Loucy (cell line): ENCODE measurements at regions not wholly inside any gene's neighbourhood (a gene's known extent, or its start where the extent isn't known, plus 50 kb on each side); places are given as distances from the start of the nearest gene placed in this dataset.
"Not testable (repeated sequence)": the region's sequence is repeated elsewhere in the genome, so short reads cannot be mapped to it uniquely, and the experiment has no call there.

ENCODE experiments used
- H2AFZ ChIP-seq: fragments of 200-600 bp; sonication (generic); 2 replicates; pipeline ENCODE4 v1.6.0; 2016; ENCODE audit warnings: antibody characterized with exemption, mild to moderate bottlenecking, low read length, moderate library complexity
- H3F3A ChIP-seq: fragments of 200-600 bp; 2 replicates; pipeline ENCODE4 v1.6.0; 2016; ENCODE audit warnings: antibody characterized with exemption, low read depth, mild to moderate bottlenecking
- H3K27me3 ChIP-seq: fragments of 200-600 bp; sonication (generic); 2 replicates; pipeline ENCODE4 v1.6.1; 2014; ENCODE audit warnings: low read length, mild to moderate bottlenecking; ENCODE audit not compliant: insufficient read depth, poor library complexity, severe bottlenecking
- H3K36me3 ChIP-seq: fragments of 200-600 bp; sonication (generic); 2 replicates; pipeline ENCODE4 v1.6.1; 2016; ENCODE audit warnings: low read length; ENCODE audit not compliant: insufficient read depth
- H3K4me1 ChIP-seq: fragments of 200-600 bp; sonication (generic); 2 replicates; pipeline ENCODE4 v1.5.1; 2014; ENCODE audit warnings: low read length, mild to moderate bottlenecking; ENCODE audit not compliant: insufficient read depth, poor library complexity, severe bottlenecking
- H3K4me2 ChIP-seq: fragments of 200-600 bp; sonication (generic); 2 replicates; pipeline ENCODE4 v1.6.0; 2014; ENCODE audit warnings: antibody characterized with exemption, low read length, low read depth, mild to moderate bottlenecking; ENCODE audit not compliant: poor library complexity, severe bottlenecking
- H3K4me3 ChIP-seq: fragments of 200-600 bp; sonication (generic); 2 replicates; pipeline ENCODE4 v1.5.1; 2014; ENCODE audit warnings: low read length, mild to moderate bottlenecking, mixed read lengths; ENCODE audit not compliant: poor library complexity, severe bottlenecking
- H3K79me2 ChIP-seq: fragments of 200-600 bp; sonication (generic); 2 replicates; pipeline ENCODE4 v1.6.1; 2014; ENCODE audit warnings: low read length; ENCODE audit not compliant: insufficient read depth
- H3K9ac ChIP-seq: fragments of 200-600 bp; sonication (generic); 2 replicates; pipeline ENCODE4 v1.6.0; 2014; ENCODE audit warnings: mild to moderate bottlenecking, low read depth, low read length, moderate library complexity; ENCODE audit not compliant: poor library complexity, severe bottlenecking
- H3K9me2 ChIP-seq: fragments of 200-600 bp; sonication (generic); replicated peaks from 2 replicates; pipeline ENCODE4 v1.6.1; 2016; ENCODE audit warnings: low read depth, low read length, mixed read lengths
- H3K9me3 ChIP-seq: fragments of 200-600 bp; sonication (generic); 2 replicates; pipeline ENCODE4 v1.6.1; 2014; ENCODE audit warnings: mild to moderate bottlenecking, antibody characterized with exemption, low read length, low read depth; ENCODE audit not compliant: insufficient read depth
- H4K20me1 ChIP-seq: fragments of 200-600 bp; sonication (generic); 2 replicates; pipeline ENCODE4 v1.6.0; 2014; ENCODE audit warnings: antibody characterized with exemption, low read length, mild to moderate bottlenecking; ENCODE audit not compliant: insufficient read depth, poor library complexity, severe bottlenecking
- CTCF ChIP-seq: fragments of 200-600 bp; sonication (generic); conservative IDR thresholded peaks from 2 replicates; pipeline ENCODE4 v1.5.1; 2014; ENCODE audit warnings: mild to moderate bottlenecking, antibody characterized with exemption, low read length
- EZH2phosphoT487 ChIP-seq: fragments of 200-600 bp; IDR thresholded peaks from 2 replicates; pipeline ENCODE4 v1.6.1; 2018; ENCODE audit warnings: antibody characterized with exemption, mild to moderate bottlenecking, moderate library complexity, borderline replicate concordance

DNA sequence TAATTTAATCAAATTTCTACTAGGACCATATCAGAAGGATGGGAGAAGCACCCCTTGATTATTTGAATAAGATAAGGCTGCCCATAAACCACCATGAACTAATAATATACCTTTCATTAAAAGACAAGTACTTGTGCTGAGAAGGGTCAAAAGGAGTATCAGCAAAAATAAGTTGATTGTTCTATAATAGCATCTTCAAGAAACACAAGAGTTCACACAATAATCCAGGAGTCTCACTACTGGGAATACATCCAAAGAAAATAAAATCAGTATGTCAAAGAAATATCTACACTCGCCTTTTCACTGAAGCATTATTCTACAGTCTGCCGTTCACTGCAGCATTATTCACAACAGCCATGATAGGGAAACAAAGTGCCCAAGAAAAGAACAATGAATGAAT, 1310.1 kb upstream of the PCDH9 start:
- H2AFZ ChIP-seq, result no peak overlapping the region
- H3K9me3 ChIP-seq, result no peaks in the 10 kb centered on the region
- H3F3A ChIP-seq, result no peaks in the 10 kb centered on the region
- no peak for TF ChIP-seq EZH2phosphoT487
- TF ChIP-seq CTCF, result no peak
- no peak overlapping the region for H3K9ac ChIP-seq
- no peaks in the 10 kb centered on the region for H3K27me3 ChIP-seq
- no peaks in the 10 kb centered on the region for H3K79me2 ChIP-seq
- no peak overlapping the region for H3K4me3 ChIP-seq
- H3K9me2 ChIP-seq, result no peaks in the 10 kb centered on the region
- H3K4me2 ChIP-seq, result no peak overlapping the region
- H3K4me1 ChIP-seq, result no peaks in the 10 kb centered on the region
- no peaks in the 10 kb centered on the region for H3K36me3 ChIP-seq
- H4K20me1 ChIP-seq, result no peaks in the 10 kb centered on the region

GRCh38 chr13:68535329-68535728, 1305.2 kb upstream of the PCDH9 start:
- Histone ChIP-seq H3K9ac (no peak overlapping the region), H2AFZ (no peak overlapping the region), H3K27me3 (no peaks in the 10 kb centered on the region), H3K9me3 (no peaks in the 10 kb centered on the region), H4K20me1 (no peaks in the 10 kb centered on the region), H3K4me2 (no peak overlapping the region), H3F3A (no peaks in the 10 kb centered on the region), H3K9me2 (no peaks in the 10 kb centered on the region), H3K4me3 (no peak overlapping the region), H3K4me1 (no peaks in the 10 kb centered on the region), H3K36me3 (no peaks in the 10 kb centered on the region), H3K79me2 (no peaks in the 10 kb centered on the region)
- TF ChIP-seq CTCF (no peak), EZH2phosphoT487 (no peak)

DNA sequence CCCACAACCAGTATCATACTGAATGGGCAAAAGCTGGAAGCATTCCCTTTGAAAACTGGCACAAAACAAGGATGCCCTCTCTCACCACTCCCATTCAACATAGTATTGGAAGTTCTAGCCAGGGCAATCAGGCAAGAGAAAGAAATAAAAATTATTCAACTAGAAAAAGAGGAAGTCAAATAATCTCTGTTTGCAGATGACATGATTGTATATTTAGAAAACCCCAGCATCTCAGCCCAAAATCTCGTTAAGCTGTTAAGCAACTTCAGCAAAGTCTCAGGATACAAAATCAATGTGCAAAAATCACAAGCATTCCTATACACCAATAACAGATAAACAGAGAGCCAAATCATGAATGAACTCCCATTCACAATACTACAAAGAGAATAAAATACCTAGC, 1297.0 kb upstream of the PCDH9 start:
- H3K9ac ChIP-seq, H4K20me1 ChIP-seq, H3K9me3 ChIP-seq, H2AFZ ChIP-seq, H3K9me2 ChIP-seq, H3K4me1 ChIP-seq, H3K4me2 ChIP-seq, H3K36me3 ChIP-seq, H3K27me3 ChIP-seq, H3K4me3 ChIP-seq, H3F3A ChIP-seq, H3K79me2 ChIP-seq: not testable (repeated sequence)

GRCh38 chr13:68523838-68524424, 1293.8 kb upstream of the PCDH9 start:
- Histone ChIP-seq H3K36me3 (no peaks in the 10 kb centered on the region), H3K4me3 (no peak overlapping the region), H3F3A (no peaks in the 10 kb centered on the region), H3K4me2 (no peak overlapping the region), H2AFZ (no peak overlapping the region), H3K9me2 (no peaks in the 10 kb centered on the region), H4K20me1 (no peaks in the 10 kb centered on the region), H3K9me3 (no peaks in the 10 kb centered on the region), H3K4me1 (no peaks in the 10 kb centered on the region), H3K9ac (no peak overlapping the region), H3K79me2 (no peaks in the 10 kb centered on the region), H3K27me3 (no peaks in the 10 kb centered on the region)
- TF ChIP-seq CTCF, result no peak
- TF ChIP-seq EZH2phosphoT487, result no peak
